ENCODE measurements at regions not wholly inside any gene's neighbourhood (a gene's known extent, or its start where the extent isn't known, plus 50 kb on each side); places are given as distances from the start of the nearest gene placed in this dataset.

- TF ChIP-seq MAX (IDR thresholded peaks at IDR 0.05; ENCODE audit: low read depth, low read length) (no peak), CTCF (IDR thresholded peaks at IDR 0.05; ENCODE audit: low read depth, low read length) (no peak)
Observed at GRCh38 chr6:41466437-41466990, 79.7 kb upstream of the FOXP4 start.

All from NB4 (cell line).